IMR-90 (cell line): ENCODE measurements at regions not wholly inside any gene's neighbourhood (a gene's known extent, or its start where the extent isn't known, plus 50 kb on each side); places are given as distances from the start of the nearest gene placed in this dataset.

Experiments used
- ATAC-seq: fragments of 200-7000 bp; cut with Tn5 transposase; 2 replicates; pipeline ENCODE4 v1.9.1; 2020; ENCODE audit warnings: low read depth, mild to moderate bottlenecking, moderate library complexity
- BruUV-seq: library from RNA; stranded (reverse); fragments of 400-500 nt; replicated peaks from 2 replicates; lab custom pipeline; 2021; lab: Mats Ljungman, UMichigan
- CTCF ChIA-PET: fragments of 300-600 bp; formaldehyde crosslinking; extraction: SDS; loops from one replicate; lab custom pipeline; 2021; ENCODE audit warnings: antibody characterized with exemption; lab: Yijun Ruan, JAX
- POLR2A ChIA-PET: fragments of 300-600 bp; sonication (Branson Sonifier 250); formaldehyde crosslinking; loops from one replicate; lab custom pipeline; 2022; ENCODE audit warnings: antibody characterized with exemption; ENCODE audit not compliant: unreplicated experiment; lab: Charles Lee
- DNase-seq: peaks from one replicate; pipeline ENCODE4 v3.0.0; 2013
- H2AFZ ChIP-seq: replicated peaks from 2 replicates; pipeline ENCODE3; 2013; ENCODE audit warnings: low read length, mild to moderate bottlenecking; ENCODE audit not compliant: poor library complexity
- H2AK5ac ChIP-seq: 2 replicates; pipeline ENCODE4 v1.6.1; 2013; ENCODE audit warnings: low read depth, low read length, inconsistent platforms
- H2AK9ac ChIP-seq: replicated peaks from 2 replicates; pipeline ENCODE3; 2013; ENCODE audit warnings: mild to moderate bottlenecking, low read depth, low read length, moderate library complexity; ENCODE audit not compliant: poor library complexity
- H2BK120ac ChIP-seq: 2 replicates; pipeline ENCODE4 v1.6.1; 2013; ENCODE audit warnings: low read depth, low read length, inconsistent platforms
- H2BK15ac ChIP-seq: 3 replicates; pipeline ENCODE4 v1.6.1; 2013; ENCODE audit warnings: low read depth, low read length, inconsistent platforms
- H2BK20ac ChIP-seq: 2 replicates; pipeline ENCODE4 v1.6.1; 2013; ENCODE audit warnings: low read depth, mild to moderate bottlenecking, inconsistent platforms, low read length, moderate library complexity
- H2BK5ac ChIP-seq: 2 replicates; pipeline ENCODE4 v1.6.1; 2013; ENCODE audit warnings: mild to moderate bottlenecking, low read depth, low read length, inconsistent platforms; ENCODE audit not compliant: poor library complexity, severe bottlenecking
- H3K14ac ChIP-seq: replicated peaks from 2 replicates; pipeline ENCODE4 v1.6.1; 2013; ENCODE audit warnings: low read depth, low read length, inconsistent platforms
- H3K18ac ChIP-seq: 2 replicates; pipeline ENCODE4 v1.6.1; 2013; ENCODE audit warnings: low read depth, low read length, control low read depth
- H3K23ac ChIP-seq: 2 replicates; pipeline ENCODE4 v1.6.1; 2013; ENCODE audit warnings: low read depth, low read length, inconsistent platforms
- H3K27ac ChIP-seq: 2 replicates; pipeline ENCODE4 v1.5.1; 2013; ENCODE audit warnings: mild to moderate bottlenecking, control low read depth, low read length; ENCODE audit not compliant: insufficient read depth
- H3K27me3 ChIP-seq: 2 replicates; pipeline ENCODE4 v1.6.1; 2013; ENCODE audit warnings: low read length; ENCODE audit not compliant: control insufficient read depth, insufficient read depth
- H3K36me3 ChIP-seq: 2 replicates; pipeline ENCODE4 v1.6.1; 2013; ENCODE audit warnings: low read length, mixed read lengths; ENCODE audit not compliant: control insufficient read depth, insufficient read depth
- H3K4ac ChIP-seq: 2 replicates; pipeline ENCODE4 v1.6.1; 2013; ENCODE audit warnings: low read depth, low read length, inconsistent platforms
- H3K4me1 ChIP-seq: 2 replicates; pipeline ENCODE4 v1.6.1; 2013; ENCODE audit warnings: low read length, mixed read lengths; ENCODE audit not compliant: control insufficient read depth, insufficient read depth
- H3K4me2 ChIP-seq: 2 replicates; pipeline ENCODE4 v1.6.1; 2013; ENCODE audit warnings: low read depth, mild to moderate bottlenecking, control low read depth, low read length, moderate library complexity
- H3K4me3 ChIP-seq: 2 replicates; pipeline ENCODE4 v1.5.1; 2013; ENCODE audit warnings: low read depth, mild to moderate bottlenecking, control low read depth, low read length, moderate library complexity; ENCODE audit not compliant: insufficient read depth
- H3K56ac ChIP-seq: 2 replicates; pipeline ENCODE4 v1.6.1; 2013; ENCODE audit warnings: low read length, inconsistent platforms; ENCODE audit not compliant: insufficient read depth; ENCODE audit errors: extremely low read depth
- H3K79me1 ChIP-seq, 2 experiments: 2 replicates each; pipeline ENCODE4 v1.6.1; 2013; ENCODE audit warnings: low read length in 2 of 2, inconsistent platforms in 1 of 2, low read depth in 1 of 2
- H3K9ac ChIP-seq: 2 replicates; pipeline ENCODE4 v1.6.1; 2013; ENCODE audit warnings: low read depth, low read length, control low read depth
- H3K9me1 ChIP-seq: 2 replicates; pipeline ENCODE4 v1.6.1; 2013; ENCODE audit warnings: low read length, inconsistent platforms; ENCODE audit not compliant: insufficient read depth
- H3K9me3 ChIP-seq: 2 replicates; pipeline ENCODE4 v1.6.1; 2013; ENCODE audit warnings: low read length; ENCODE audit not compliant: control insufficient read depth, insufficient read depth
- H4K20me1 ChIP-seq: 2 replicates; pipeline ENCODE4 v1.6.1; 2013; ENCODE audit warnings: low read length, inconsistent platforms; ENCODE audit not compliant: insufficient read depth
- H4K5ac ChIP-seq: 2 replicates; pipeline ENCODE4 v1.6.1; 2013; ENCODE audit warnings: mild to moderate bottlenecking, low read depth, low read length, control low read depth
- H4K8ac ChIP-seq, 2 experiments: 2 replicates each; pipeline ENCODE4 v1.6.1; 2013; ENCODE audit warnings: low read depth in 2 of 2, low read length in 2 of 2, control low read depth in 1 of 2, inconsistent platforms in 1 of 2
- H4K91ac ChIP-seq: 2 replicates; pipeline ENCODE4 v1.6.1; 2013; ENCODE audit warnings: low read depth, low read length, inconsistent platforms; ENCODE audit not compliant: insufficient read depth
- BHLHE40 ChIP-seq: fragments of 150-350 bp; IDR thresholded peaks from 2 replicates; pipeline ENCODE4 v1.6.1; 2016; ENCODE audit warnings: mild to moderate bottlenecking, low read depth, low read length
- CEBPB ChIP-seq: IDR thresholded peaks from 2 replicates; pipeline ENCODE4 v1.6.1; 2012; ENCODE audit warnings: low read depth, low read length, improper control_type of control experiment
- ELK1 ChIP-seq: fragments of 150-350 bp; IDR thresholded peaks from 2 replicates; pipeline ENCODE4 v1.6.1; 2016; ENCODE audit warnings: low read depth, mild to moderate bottlenecking, low read length, moderate library complexity, borderline replicate concordance
- FOS ChIP-seq: fragments of 150-350 bp; IDR thresholded peaks from 2 replicates; pipeline ENCODE4 v1.6.1; 2016; ENCODE audit warnings: low read depth, low read length
- MAFK ChIP-seq: IDR thresholded peaks from 2 replicates; pipeline ENCODE4 v1.6.1; 2012; ENCODE audit warnings: low read depth, low read length, improper control_type of control experiment
- MXI1 ChIP-seq: IDR thresholded peaks from 2 replicates; pipeline ENCODE4 v1.6.1; 2012; ENCODE audit warnings: low read depth, mild to moderate bottlenecking, low read length, moderate library complexity, borderline replicate concordance
- NFE2L2 ChIP-seq: fragments of 150-350 bp; IDR thresholded peaks from 2 replicates; pipeline ENCODE4 v1.6.1; 2016; ENCODE audit warnings: low read depth, mild to moderate bottlenecking, low read length
- RCOR1 ChIP-seq: IDR thresholded peaks from 2 replicates; pipeline ENCODE4 v1.6.1; 2012; ENCODE audit warnings: mild to moderate bottlenecking, low read length, improper control_type of control experiment; ENCODE audit not compliant: insufficient replicate concordance
- RFX5 ChIP-seq: IDR thresholded peaks from 2 replicates; pipeline ENCODE4 v1.8.0; 2012; ENCODE audit warnings: low read depth, mild to moderate bottlenecking, low read length, moderate library complexity
- WGBS, 2 experiments: methylation state at CpG; one replicate each; pipeline versions ENCODE4 v1.1.5 to v1.1.7; 2013; ENCODE audit warnings: missing lambda C conversion rate in 2 of 2; ENCODE audit not compliant: insufficient read length in 1 of 2; ENCODE audit errors: extremely low coverage in 2 of 2; 5-methylcytosine and 5-hydroxymethylcytosine counted together
- dilution Hi-C: fragments of 300-500 bp; cut with HindIII; formaldehyde crosslinking; loops from one replicate; pipeline ENCODE4 v1.14.3; 2018; ENCODE audit warnings: low sequenced_read_pairs; ENCODE audit not compliant: unreplicated experiment
- in situ Hi-C: fragments of 300-500 bp; cut with MboI; formaldehyde crosslinking; loops from 3 replicates; pipeline ENCODE4 v1.14.3; 2019; ENCODE audit warnings: low sequenced_read_pairs, inconsistent platforms, mixed read lengths
- intact Hi-C: fragments of 100-400 bp; cut with micrococcal nuclease; formaldehyde crosslinking; loops from 2 replicates; pipeline ENCODE4 v1.10.0; 2022
- TF ChIP-seq, protein P1 (sequence below): conservative IDR thresholded peaks from 2 replicates; pipeline ENCODE4 v1.5.1; 2012; ENCODE audit warnings: mild to moderate bottlenecking, low read depth, low read length, improper control_type of control experiment

DNA sequence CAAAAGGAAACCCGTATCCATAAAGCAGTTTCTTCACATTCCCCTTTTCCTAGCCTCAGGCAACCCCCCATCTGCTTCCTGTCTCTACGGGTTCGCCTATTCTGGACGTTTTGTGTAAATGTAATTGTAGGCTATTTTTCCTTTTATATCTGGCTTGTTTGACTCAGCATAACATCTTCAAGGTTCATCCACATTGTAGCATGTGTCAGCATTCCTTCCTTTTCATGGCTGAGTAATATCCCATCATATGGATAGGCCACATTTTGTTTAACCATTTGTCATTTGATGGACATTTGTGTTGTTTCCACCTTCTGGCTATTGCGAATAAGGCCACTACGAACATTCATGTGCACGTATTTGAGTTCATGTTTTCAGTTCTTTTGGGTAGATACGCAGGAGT lies 54.6 kb downstream of the FOXL1 start:
- ChIA-PET CTCF (no interaction called here), POLR2A (no interaction called here)
- Histone ChIP-seq H2AFZ (no peak overlapping the region), H4K8ac (no peak overlapping the region), H3K4me3 (no peak overlapping the region), H3K4me2 (no peak overlapping the region), H3K56ac (no peak overlapping the region), H4K91ac (no peak overlapping the region), H3K9me3 (no peaks in the 10 kb centered on the region), H2BK5ac (no peak overlapping the region), H3K27ac (no peak overlapping the region), H3K79me1 (no peaks in the 10 kb centered on the region), H3K9ac (no peak overlapping the region), H3K14ac (no peak overlapping the region), H3K23ac (no peak overlapping the region), H2BK20ac (no peak overlapping the region), H3K4ac (no peak overlapping the region), H3K36me3 (no peaks in the 10 kb centered on the region), H2BK15ac (no peak overlapping the region), H2BK120ac (no peak overlapping the region), H3K18ac (no peak overlapping the region), H3K27me3 (no peaks in the 10 kb centered on the region; the same call in 1 of the 2 replicates), H4K5ac (no peak overlapping the region), H3K4me1 (peaks cover 2% of the 10 kb centered on the region; the same call in 1 of the 2 replicates), H3K9me1 (peaks cover 7% of the 10 kb centered on the region; the same call in 1 of the 2 replicates), H2AK5ac (no peak overlapping the region), H2AK9ac (no peak overlapping the region), H4K20me1 (no peaks in the 10 kb centered on the region)
- TF ChIP-seq ELK1 (no peak), BHLHE40 (no peak), CEBPB (no peak), NFE2L2 (no peak), MXI1 (no peak), RCOR1 (no peak), MAFK (no peak), FOS (no peak), RFX5 (no peak)
- TF ChIP-seq, protein P1, sequence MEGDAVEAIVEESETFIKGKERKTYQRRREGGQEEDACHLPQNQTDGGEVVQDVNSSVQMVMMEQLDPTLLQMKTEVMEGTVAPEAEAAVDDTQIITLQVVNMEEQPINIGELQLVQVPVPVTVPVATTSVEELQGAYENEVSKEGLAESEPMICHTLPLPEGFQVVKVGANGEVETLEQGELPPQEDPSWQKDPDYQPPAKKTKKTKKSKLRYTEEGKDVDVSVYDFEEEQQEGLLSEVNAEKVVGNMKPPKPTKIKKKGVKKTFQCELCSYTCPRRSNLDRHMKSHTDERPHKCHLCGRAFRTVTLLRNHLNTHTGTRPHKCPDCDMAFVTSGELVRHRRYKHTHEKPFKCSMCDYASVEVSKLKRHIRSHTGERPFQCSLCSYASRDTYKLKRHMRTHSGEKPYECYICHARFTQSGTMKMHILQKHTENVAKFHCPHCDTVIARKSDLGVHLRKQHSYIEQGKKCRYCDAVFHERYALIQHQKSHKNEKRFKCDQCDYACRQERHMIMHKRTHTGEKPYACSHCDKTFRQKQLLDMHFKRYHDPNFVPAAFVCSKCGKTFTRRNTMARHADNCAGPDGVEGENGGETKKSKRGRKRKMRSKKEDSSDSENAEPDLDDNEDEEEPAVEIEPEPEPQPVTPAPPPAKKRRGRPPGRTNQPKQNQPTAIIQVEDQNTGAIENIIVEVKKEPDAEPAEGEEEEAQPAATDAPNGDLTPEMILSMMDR: no peak
- DNase-seq (no peak), ATAC-seq (no peak)
- dilution Hi-C loops: no loop called here
- no TSS peak for BruUV-seq
- intact Hi-C loops: no loop called here
- WGBS, 2 experiments: no CpG with 5 or more reads among the region's 8 CpGs
- in situ Hi-C loops: no loop called here
